VCaP (cell line): ENCODE measurements at regions not wholly inside any gene's neighbourhood (a gene's known extent, or its start where the extent isn't known, plus 50 kb on each side); places are given as distances from the start of the nearest gene placed in this dataset.

Experiments used
- H3K27ac ChIP-seq: fragments of 450-650 bp; 2 replicates; pipeline ENCODE4 v1.5.1; 2017
- TF ChIP-seq, protein P1 (sequence below): fragments of 450-650 bp; conservative IDR thresholded peaks from 2 replicates; pipeline ENCODE4 v1.5.1; 2017; ENCODE audit warnings: mild to moderate bottlenecking, moderate library complexity

DNA sequence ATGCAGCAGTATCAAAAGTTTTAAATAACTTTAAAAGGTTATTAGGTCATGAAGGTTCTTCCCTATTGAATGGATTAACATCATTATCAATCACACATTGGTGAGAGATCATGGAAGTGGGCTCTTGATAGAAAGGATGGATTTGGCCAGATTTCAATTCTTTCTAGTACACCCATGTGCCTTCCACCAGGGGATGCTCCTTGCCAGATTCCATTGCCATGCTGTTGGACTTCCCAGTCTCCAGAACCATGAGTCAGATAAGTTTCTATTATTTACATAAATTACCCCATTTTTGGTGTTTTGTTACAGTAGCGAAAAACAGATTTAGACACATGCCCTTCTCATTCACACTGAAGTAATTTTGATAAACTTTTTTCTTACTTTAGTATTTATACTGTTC lies 1010.6 kb upstream of the C9orf72 start:
- TF ChIP-seq, protein P1, sequence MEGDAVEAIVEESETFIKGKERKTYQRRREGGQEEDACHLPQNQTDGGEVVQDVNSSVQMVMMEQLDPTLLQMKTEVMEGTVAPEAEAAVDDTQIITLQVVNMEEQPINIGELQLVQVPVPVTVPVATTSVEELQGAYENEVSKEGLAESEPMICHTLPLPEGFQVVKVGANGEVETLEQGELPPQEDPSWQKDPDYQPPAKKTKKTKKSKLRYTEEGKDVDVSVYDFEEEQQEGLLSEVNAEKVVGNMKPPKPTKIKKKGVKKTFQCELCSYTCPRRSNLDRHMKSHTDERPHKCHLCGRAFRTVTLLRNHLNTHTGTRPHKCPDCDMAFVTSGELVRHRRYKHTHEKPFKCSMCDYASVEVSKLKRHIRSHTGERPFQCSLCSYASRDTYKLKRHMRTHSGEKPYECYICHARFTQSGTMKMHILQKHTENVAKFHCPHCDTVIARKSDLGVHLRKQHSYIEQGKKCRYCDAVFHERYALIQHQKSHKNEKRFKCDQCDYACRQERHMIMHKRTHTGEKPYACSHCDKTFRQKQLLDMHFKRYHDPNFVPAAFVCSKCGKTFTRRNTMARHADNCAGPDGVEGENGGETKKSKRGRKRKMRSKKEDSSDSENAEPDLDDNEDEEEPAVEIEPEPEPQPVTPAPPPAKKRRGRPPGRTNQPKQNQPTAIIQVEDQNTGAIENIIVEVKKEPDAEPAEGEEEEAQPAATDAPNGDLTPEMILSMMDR, result no peak
- H3K27ac ChIP-seq, result no peak overlapping the region

DNA sequence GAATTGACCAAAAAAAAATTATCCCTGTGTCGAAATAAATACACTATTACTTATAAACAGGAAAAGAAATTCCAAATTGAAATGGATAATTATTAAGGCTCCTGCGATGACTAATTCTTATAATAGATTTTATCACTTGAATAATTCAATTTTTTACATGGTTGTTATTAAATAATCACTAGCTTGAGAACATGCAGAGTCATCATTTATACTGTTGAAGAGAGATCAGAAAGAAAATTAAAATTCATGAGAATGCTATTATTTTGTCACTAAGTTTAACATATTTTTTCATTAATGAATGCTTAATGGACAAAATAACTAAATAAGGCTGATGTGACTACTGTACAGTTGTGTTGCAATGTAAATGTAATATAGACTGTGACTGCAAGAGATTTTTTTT lies 1011.3 kb upstream of the C9orf72 start:
- TF ChIP-seq, protein P1, result no peak
- no peak overlapping the region for H3K27ac ChIP-seq

DNA sequence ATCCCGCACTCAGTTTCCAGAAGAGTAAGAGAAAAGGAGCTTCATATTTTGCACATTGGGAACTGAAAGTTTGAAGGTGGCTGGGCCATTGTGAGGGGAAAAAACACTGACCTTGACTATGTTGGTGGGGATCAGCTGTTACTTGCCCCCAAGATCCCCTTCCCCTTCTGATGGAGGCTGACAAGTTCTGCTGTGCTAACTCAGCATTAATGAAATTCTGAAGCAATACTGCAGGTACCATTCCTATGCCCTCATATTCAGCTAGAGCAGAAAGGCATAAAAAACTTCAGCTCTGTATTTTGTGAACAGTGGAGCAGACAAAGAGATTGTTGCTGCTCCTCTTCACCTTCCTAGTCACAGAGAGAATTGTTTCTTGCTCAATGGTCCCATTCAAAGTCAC lies 1013.8 kb upstream of the C9orf72 start:
- TF ChIP-seq, protein P1, result no peak
- no peak overlapping the region for H3K27ac ChIP-seq

DNA sequence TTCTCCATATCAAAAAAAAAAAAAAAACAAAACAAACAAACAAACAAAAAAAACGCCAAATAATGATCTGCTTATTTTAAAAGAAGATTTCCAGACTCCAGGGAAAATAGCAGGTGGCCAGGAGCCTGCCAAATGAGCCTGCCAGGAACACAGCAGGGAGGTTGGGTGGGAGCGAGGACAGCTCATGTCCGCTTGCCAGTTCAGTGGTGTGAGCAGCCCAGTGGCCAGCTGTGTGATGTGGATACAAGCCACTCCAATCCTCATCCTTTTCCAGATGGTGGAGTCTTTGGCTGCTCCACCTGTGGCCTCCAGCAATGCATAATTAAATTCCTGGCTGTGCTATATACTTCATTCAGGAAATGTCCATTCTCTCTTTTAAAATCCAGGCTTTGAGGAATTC lies 1025.1 kb upstream of the C9orf72 start:
- no peak overlapping the region for H3K27ac ChIP-seq
- TF ChIP-seq, protein P1, result no peak

DNA sequence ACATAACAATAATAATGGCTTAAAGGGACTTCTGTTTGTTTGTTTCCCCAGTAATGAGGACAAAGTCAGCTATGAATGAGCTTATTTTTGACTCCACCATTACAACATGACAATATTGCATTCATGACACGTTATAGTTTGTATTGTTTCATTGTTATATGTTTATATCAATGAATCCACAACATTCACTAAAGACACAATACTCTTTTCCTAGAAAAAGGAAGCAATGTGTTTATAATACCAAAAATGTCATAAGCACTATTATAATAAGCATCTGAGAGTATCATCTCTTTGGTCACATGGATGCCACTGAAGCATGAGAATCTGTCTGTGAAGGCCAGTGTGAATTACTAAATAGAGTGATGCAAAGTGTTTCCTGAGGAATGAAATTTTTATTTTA lies 1026.9 kb upstream of the C9orf72 start:
- TF ChIP-seq, protein P1, result no peak
- H3K27ac ChIP-seq, result no peak overlapping the region

DNA sequence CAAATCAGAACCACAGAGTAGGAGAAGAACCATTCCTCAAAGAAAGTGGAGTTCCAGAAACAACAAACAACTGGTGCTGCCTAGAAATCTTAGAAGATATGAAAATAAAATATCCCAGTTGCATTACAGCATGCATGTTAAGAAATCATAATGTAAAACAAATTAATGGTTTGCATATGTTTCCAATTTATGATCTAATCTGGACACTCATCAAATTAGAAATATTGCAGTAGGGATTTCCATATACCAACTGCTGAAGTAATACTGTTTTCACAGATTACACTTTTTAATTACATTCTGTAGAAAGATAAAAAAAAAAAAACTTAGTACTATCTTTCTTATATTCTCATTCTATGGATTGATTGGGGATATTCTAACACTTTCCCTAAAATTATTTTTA lies 1034.6 kb upstream of the C9orf72 start:
- TF ChIP-seq, protein P1, result no peak
- H3K27ac ChIP-seq, result no peak overlapping the region

DNA sequence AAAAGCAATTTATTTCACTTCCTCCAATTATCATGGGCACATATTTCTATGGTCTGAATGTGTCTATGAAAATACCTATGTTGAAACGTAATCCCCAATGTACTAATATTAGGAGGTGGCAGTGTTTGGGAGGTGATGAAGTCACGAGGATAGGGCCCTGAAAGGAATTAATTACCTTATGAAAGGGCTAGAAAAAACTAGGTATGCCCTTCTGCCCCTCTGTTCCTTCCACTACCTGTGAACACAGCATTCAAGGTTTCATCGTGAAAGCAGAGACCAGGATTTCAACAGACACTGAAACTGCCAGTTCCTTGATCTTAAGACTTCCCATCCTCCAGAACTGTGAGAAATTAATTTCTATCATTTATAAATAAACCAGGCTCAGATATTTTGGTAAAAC lies 1037.1 kb upstream of the C9orf72 start:
- no peak overlapping the region for H3K27ac ChIP-seq
- TF ChIP-seq, protein P1, result no peak

DNA sequence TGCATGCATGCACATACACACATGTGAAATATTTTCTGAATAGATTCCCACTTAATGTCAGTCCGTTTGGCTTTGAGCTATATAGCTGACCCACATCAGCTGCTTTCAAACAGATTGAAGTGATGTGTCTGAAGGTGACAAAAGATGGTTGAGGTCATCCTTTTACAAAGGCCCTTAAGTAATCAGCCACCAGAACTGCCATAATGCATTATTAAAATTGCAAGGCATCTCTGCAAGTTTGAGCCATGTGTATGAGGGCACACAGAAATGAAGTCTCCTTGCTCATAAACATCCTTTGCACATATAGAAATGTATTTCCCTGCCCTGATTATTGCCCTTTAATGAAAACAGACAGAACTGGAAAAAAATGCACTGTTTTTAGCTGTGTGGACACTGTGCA lies 1043.0 kb upstream of the C9orf72 start:
- TF ChIP-seq, protein P1, result no peak
- no peak overlapping the region for H3K27ac ChIP-seq
